H1 (cell line): ENCODE measurements at regions not wholly inside any gene's neighbourhood (a gene's known extent, or its start where the extent isn't known, plus 50 kb on each side); places are given as distances from the start of the nearest gene placed in this dataset.

Source experiments
- CTCF ChIA-PET: fragments of 300-600 bp; sonication (Branson Sonifier 250); formaldehyde crosslinking; loops from one replicate; lab custom pipeline; 2021; ENCODE audit not compliant: partially characterized antibody; lab: Charles Lee
- POLR2A ChIA-PET: fragments of 300-600 bp; sonication (Branson Sonifier 250); formaldehyde crosslinking; loops from one replicate; lab custom pipeline; 2021; ENCODE audit warnings: inconsistent platforms; ENCODE audit not compliant: partially characterized antibody; lab: Charles Lee
- DNase-seq, 2 experiments: peaks; one replicate each; pipeline versions ENCODE4 v3.0.0 to v3.0.0-alpha.2; 2010 to 2022; ENCODE audit warnings: low spot score in 2 of 2, low read depth in 1 of 2, mixed read lengths in 1 of 2
- FAIRE-seq: peaks from 2 replicates; lab custom pipeline; 2011; peaks lifted over from hg19 to GRCh38; lab: Jason Lieb, UNC
- H2AFZ ChIP-seq: 2 replicates; pipeline ENCODE4 v1.8.1; 2012; ENCODE audit warnings: low read length, inconsistent platforms
- H2AK5ac ChIP-seq: 2 replicates; pipeline ENCODE4 v1.6.1; 2013; ENCODE audit warnings: low read depth, low read length
- H2BK120ac ChIP-seq: replicated peaks from 2 replicates; pipeline ENCODE3; 2013; ENCODE audit warnings: low read depth, low read length, inconsistent platforms
- H2BK12ac ChIP-seq: 2 replicates; pipeline ENCODE4 v1.6.1; 2013; ENCODE audit warnings: low read depth, low read length
- H2BK15ac ChIP-seq: 2 replicates; pipeline ENCODE4 v1.6.1; 2013; ENCODE audit warnings: low read length
- H2BK20ac ChIP-seq: 2 replicates; pipeline ENCODE4 v1.6.1; 2013; ENCODE audit warnings: low read length
- H2BK5ac ChIP-seq: 2 replicates; pipeline ENCODE4 v1.6.1; 2013; ENCODE audit warnings: low read depth, low read length
- H3K14ac ChIP-seq: 2 replicates; pipeline ENCODE4 v1.6.1; 2013; ENCODE audit warnings: inconsistent platforms; ENCODE audit not compliant: insufficient read length
- H3K18ac ChIP-seq: 2 replicates; pipeline ENCODE4 v1.6.1; 2013; ENCODE audit warnings: low read length; ENCODE audit errors: extremely low read depth
- H3K23ac ChIP-seq: 2 replicates; pipeline ENCODE4 v1.6.1; 2013; ENCODE audit warnings: inconsistent platforms; ENCODE audit not compliant: insufficient read length
- H3K23me2 ChIP-seq: 2 replicates; pipeline ENCODE4 v1.6.1; 2013; ENCODE audit warnings: low read depth, low read length
- H3K27ac ChIP-seq: 2 replicates; pipeline ENCODE4 v1.6.1; 2011; ENCODE audit warnings: low read depth, low read length, inconsistent platforms
- H3K27me3 ChIP-seq, 4 experiments: replicated peaks in 1 of 4; 1 replicate in 1 of 4; 2 replicates in 3 of 4; pipeline versions ENCODE4 v1.6.1 to v1.8.1; 2011 to 2013; ENCODE audit warnings: low read length in 3 of 4, mild to moderate bottlenecking in 3 of 4, inconsistent platforms in 2 of 4, mixed read lengths in 2 of 4, moderate library complexity in 1 of 4; ENCODE audit not compliant: control insufficient read depth in 3 of 4, insufficient read depth in 3 of 4; ENCODE audit errors: extremely low read depth in 1 of 4
- H3K36me3 ChIP-seq, 4 experiments: 2 replicates each; pipeline versions ENCODE4 v1.6.1 to v1.8.1; 2011 to 2013; ENCODE audit warnings: mild to moderate bottlenecking in 4 of 4, low read length in 3 of 4, moderate library complexity in 2 of 4, control low read depth in 1 of 4, inconsistent platforms in 1 of 4; ENCODE audit not compliant: insufficient read depth in 4 of 4, control insufficient read depth in 2 of 4
- H3K4ac ChIP-seq: replicated peaks from 2 replicates; pipeline ENCODE3; 2013; ENCODE audit warnings: low read length, low read depth, mixed read lengths, inconsistent platforms; ENCODE audit not compliant: insufficient read length
- H3K4me1 ChIP-seq, 4 experiments: replicated peaks in 1 of 4; 1 replicate in 1 of 4; 2 replicates in 3 of 4; pipeline versions ENCODE4 v1.6.1 to v1.8.1; 2011 to 2013; ENCODE audit warnings: low read length in 3 of 4, inconsistent platforms in 2 of 4, mixed read lengths in 1 of 4; ENCODE audit not compliant: insufficient read depth in 4 of 4, control insufficient read depth in 3 of 4
- H3K4me2 ChIP-seq, 2 experiments: 2 replicates each; pipeline versions ENCODE4 v1.6.1 to v1.8.1; 2011 to 2013; ENCODE audit warnings: low read depth in 2 of 2, low read length in 2 of 2, control low read depth in 1 of 2, inconsistent platforms in 1 of 2, mild to moderate bottlenecking in 1 of 2; ENCODE audit not compliant: insufficient read depth in 1 of 2
- H3K4me3 ChIP-seq, 4 experiments: fragments of 200-600, 300-600 bp in 1 of 4; sonication (generic), shearing (Covaris generic), sonication (Bioruptor Twin) in 1 of 4; 2 replicates each; pipeline versions ENCODE4 v1.5.1 to v1.8.1; 2011 to 2016; ENCODE audit warnings: low read length in 4 of 4, low read depth in 3 of 4, control low read depth in 2 of 4, inconsistent platforms in 2 of 4, mild to moderate bottlenecking in 2 of 4, mixed read lengths in 1 of 4, moderate library complexity in 1 of 4; ENCODE audit not compliant: insufficient read depth in 2 of 4; ENCODE audit errors: extremely low read depth in 1 of 4
- H3K56ac ChIP-seq: replicated peaks from 2 replicates; pipeline ENCODE3; 2013; ENCODE audit warnings: low read depth, mild to moderate bottlenecking, mixed read lengths, low read length, inconsistent platforms; ENCODE audit not compliant: insufficient read length
- H3K79me1 ChIP-seq: 2 replicates; pipeline ENCODE4 v1.6.1; 2013; ENCODE audit warnings: low read depth, low read length, control low read depth
- H3K79me2 ChIP-seq, 2 experiments: 2 replicates each; pipeline versions ENCODE4 v1.6.1 to v1.8.1; 2012 to 2013; ENCODE audit warnings: low read length in 2 of 2, mild to moderate bottlenecking in 2 of 2, inconsistent platforms in 1 of 2; ENCODE audit not compliant: insufficient read depth in 2 of 2, control insufficient read depth in 1 of 2
- H3K9ac ChIP-seq, 4 experiments: replicated peaks in 1 of 4; 1 replicate in 1 of 4; 2 replicates in 3 of 4; pipeline versions ENCODE4 v1.6.1 to v1.8.1; 2011 to 2013; ENCODE audit warnings: low read depth in 3 of 4, low read length in 3 of 4, control low read depth in 2 of 4, mild to moderate bottlenecking in 2 of 4, moderate library complexity in 2 of 4, inconsistent platforms in 1 of 4; ENCODE audit errors: extremely low read depth in 1 of 4
- H3K9me3 ChIP-seq, 2 experiments: 2 replicates each; pipeline versions ENCODE4 v1.6.1 to v1.8.1; 2012 to 2013; ENCODE audit warnings: mild to moderate bottlenecking in 2 of 2, moderate library complexity in 2 of 2, control low read depth in 1 of 2, inconsistent platforms in 1 of 2, low read depth in 1 of 2, low read length in 1 of 2, mixed read lengths in 1 of 2; ENCODE audit not compliant: insufficient read depth in 2 of 2
- H4K20me1 ChIP-seq, 2 experiments: replicated peaks in 1 of 2; 2 replicates each; pipeline versions ENCODE3 to v1.8.1; 2011 to 2013; ENCODE audit warnings: inconsistent platforms in 2 of 2, low read length in 2 of 2, mild to moderate bottlenecking in 1 of 2; ENCODE audit not compliant: insufficient read depth in 2 of 2, control insufficient read depth in 1 of 2
- H4K5ac ChIP-seq: 2 replicates; pipeline ENCODE4 v1.6.1; 2013; ENCODE audit warnings: low read length, low read depth, mixed read lengths, inconsistent platforms; ENCODE audit not compliant: insufficient read length
- H4K8ac ChIP-seq: 2 replicates; pipeline ENCODE4 v1.8.0; 2013; ENCODE audit warnings: mild to moderate bottlenecking, moderate library complexity, low read length, inconsistent platforms; ENCODE audit not compliant: insufficient read depth; ENCODE audit errors: extremely low read depth
- H4K91ac ChIP-seq: replicated peaks from 2 replicates; pipeline ENCODE3; 2013; ENCODE audit warnings: low read length, mixed read lengths, inconsistent platforms; ENCODE audit not compliant: insufficient read length
- PHF8 ChIP-seq: fragments of 200-600 bp; sonication (generic); conservative IDR thresholded peaks from 2 replicates; pipeline ENCODE4 v1.7.1; 2012; ENCODE audit warnings: low read depth, mild to moderate bottlenecking, inconsistent platforms, low read length, moderate library complexity
- RNF2 ChIP-seq: fragments of 200-900, 300-1000 bp; sonication (generic); IDR thresholded peaks from 2 replicates; pipeline ENCODE4 v1.7.1; 2016; ENCODE audit warnings: borderline replicate concordance, low read depth, mild to moderate bottlenecking, antibody characterized with exemption, low read length; ENCODE audit not compliant: poor library complexity, severe bottlenecking; ENCODE audit errors: missing control alignments
- SAP30 ChIP-seq: fragments of 300-600 bp; sonication (generic); IDR thresholded peaks from 2 replicates; pipeline ENCODE4 v1.7.1; 2012; ENCODE audit warnings: low read length, moderate library complexity, mild to moderate bottlenecking, inconsistent platforms; ENCODE audit not compliant: insufficient read depth, insufficient replicate concordance
- WGBS, 2 experiments: shearing (Covaris generic) in 1 of 2; methylation state at CpG; one replicate each; pipeline versions ENCODE4 v1.1.6 to v1.1.7; 2013 to 2015; ENCODE audit warnings: low lambda C conversion rate in 2 of 2, mixed read lengths in 2 of 2, inconsistent platforms in 1 of 2, low coverage in 1 of 2, missing lambda C conversion rate in 1 of 2; ENCODE audit not compliant: insufficient replicate concordance in 2 of 2, insufficient coverage in 1 of 2, insufficient read length in 1 of 2; ENCODE audit errors: extremely low coverage in 1 of 2, missing lambda C conversion rate in 1 of 2; 5-methylcytosine and 5-hydroxymethylcytosine counted together

GRCh38 chr12:34294137-34294536 is 271.8 kb downstream of the ALG10 start:
- Histone ChIP-seq H3K4me3 (no peak overlapping the region), H3K79me2 (no peaks in the 10 kb centered on the region), H4K8ac (no peak overlapping the region), H2BK12ac (no peak overlapping the region), H3K9ac (no peak overlapping the region), H2BK5ac (no peak overlapping the region), H4K91ac (no peak overlapping the region), H3K4me2 (no peak overlapping the region), H2AFZ (no peak overlapping the region), H2BK20ac (no peak overlapping the region), H3K36me3 (no peaks in the 10 kb centered on the region; a peak in 1 of 8 replicates), H3K56ac (no peak overlapping the region), H3K4ac (no peak overlapping the region), H3K23me2 (no peaks in the 10 kb centered on the region), H4K20me1 (no peaks in the 10 kb centered on the region), H3K4me1 (no peaks in the 10 kb centered on the region), H3K27me3 (no peaks in the 10 kb centered on the region), H2BK120ac (no peak overlapping the region), H4K5ac (no peak overlapping the region), H3K27ac (no peak overlapping the region), H3K9me3 (peaks cover 72 to 100% of the 10 kb centered on the region in 2 experiments), H3K14ac (no peak overlapping the region), H3K79me1 (no peaks in the 10 kb centered on the region), H3K23ac (no peak overlapping the region), H3K18ac (no peak overlapping the region), H2AK5ac (no peak overlapping the region), H2BK15ac (no peak overlapping the region)
- FAIRE-seq = no peak
- DNase-seq = no peak
- TF ChIP-seq PHF8 = no peak
- no peak for TF ChIP-seq RNF2
- no peak for TF ChIP-seq SAP30
- CTCF ChIA-PET = no interaction called here
- POLR2A ChIA-PET = no interaction called here
- WGBS, 2 experiments = 84% methylated on average over 13 of the region's 13 CpGs; no CpG with 5 or more reads in 1 of the 2 experiments
